ENCODE measurements at regions not wholly inside any gene's neighbourhood (a gene's known extent, or its start where the extent isn't known, plus 50 kb on each side); places are given as distances from the start of the nearest gene placed in this dataset.
"Not testable (repeated sequence)": the region's sequence is repeated elsewhere in the genome, so short reads cannot be mapped to it uniquely, and the experiment has no call there.

DNA sequence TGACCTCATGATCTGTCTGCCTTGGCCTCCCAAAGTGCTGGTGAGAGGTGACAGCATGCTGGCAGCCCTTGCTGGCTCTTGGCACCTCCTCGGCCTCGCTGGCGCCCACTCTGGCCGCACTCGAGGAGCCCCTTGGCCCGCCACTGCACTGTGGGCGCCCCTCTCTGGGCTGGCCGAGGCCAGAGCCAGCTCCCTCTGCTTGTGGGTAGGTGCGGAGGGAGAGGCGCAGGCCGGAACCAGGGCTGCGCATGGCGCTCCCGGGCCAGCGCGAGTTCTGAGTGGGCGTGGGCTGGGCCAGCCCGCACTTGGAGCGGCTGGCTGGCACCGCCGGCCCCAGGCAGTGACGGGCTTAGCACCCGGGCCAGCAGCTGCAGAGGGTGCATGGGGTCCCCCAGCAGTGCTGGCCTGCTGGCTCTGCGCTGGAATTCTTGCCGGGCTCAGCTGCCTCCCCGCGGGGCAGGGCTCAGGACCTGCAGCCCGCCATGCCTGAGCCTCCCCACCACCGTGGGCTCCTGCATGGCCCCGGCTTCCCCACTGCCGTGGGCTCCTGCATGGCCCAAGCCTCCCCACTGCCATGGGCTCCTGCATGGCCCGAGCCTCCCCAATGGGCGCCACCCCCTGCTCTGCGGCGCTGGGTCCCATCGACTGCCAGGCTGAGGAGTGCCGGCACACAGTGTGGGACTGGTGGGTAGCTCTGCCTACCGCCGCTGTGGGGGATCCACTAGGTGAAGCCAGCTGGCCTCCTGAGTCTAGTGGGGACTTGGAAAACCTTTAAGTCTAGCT, 76.4 kb upstream of the OSBPL11 start:
- H3K27me3 Mint-ChIP-seq (ENCODE audit: unreplicated experiment): peaks cover 15% of the 10 kb centered on the region
- peaks cover 3% of the 10 kb centered on the region for H3K4me1 Mint-ChIP-seq (ENCODE audit: unreplicated experiment)
- no peaks in the 10 kb centered on the region for H3K9me3 Mint-ChIP-seq (ENCODE audit: unreplicated experiment)
- H3K27ac Mint-ChIP-seq (ENCODE audit: unreplicated experiment): no peak overlapping the region
- DNase-seq (ENCODE audit: extremely low spot score, unreplicated experiment): no peak
- H3K4me3 Mint-ChIP-seq (ENCODE audit: unreplicated experiment): no peak overlapping the region
- no peaks in the 10 kb centered on the region for H3K36me3 Mint-ChIP-seq (ENCODE audit: unreplicated experiment)
- TF ChIP-seq, protein P1, sequence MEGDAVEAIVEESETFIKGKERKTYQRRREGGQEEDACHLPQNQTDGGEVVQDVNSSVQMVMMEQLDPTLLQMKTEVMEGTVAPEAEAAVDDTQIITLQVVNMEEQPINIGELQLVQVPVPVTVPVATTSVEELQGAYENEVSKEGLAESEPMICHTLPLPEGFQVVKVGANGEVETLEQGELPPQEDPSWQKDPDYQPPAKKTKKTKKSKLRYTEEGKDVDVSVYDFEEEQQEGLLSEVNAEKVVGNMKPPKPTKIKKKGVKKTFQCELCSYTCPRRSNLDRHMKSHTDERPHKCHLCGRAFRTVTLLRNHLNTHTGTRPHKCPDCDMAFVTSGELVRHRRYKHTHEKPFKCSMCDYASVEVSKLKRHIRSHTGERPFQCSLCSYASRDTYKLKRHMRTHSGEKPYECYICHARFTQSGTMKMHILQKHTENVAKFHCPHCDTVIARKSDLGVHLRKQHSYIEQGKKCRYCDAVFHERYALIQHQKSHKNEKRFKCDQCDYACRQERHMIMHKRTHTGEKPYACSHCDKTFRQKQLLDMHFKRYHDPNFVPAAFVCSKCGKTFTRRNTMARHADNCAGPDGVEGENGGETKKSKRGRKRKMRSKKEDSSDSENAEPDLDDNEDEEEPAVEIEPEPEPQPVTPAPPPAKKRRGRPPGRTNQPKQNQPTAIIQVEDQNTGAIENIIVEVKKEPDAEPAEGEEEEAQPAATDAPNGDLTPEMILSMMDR (IDR thresholded peaks at IDR 0.05): no peak

DNA sequence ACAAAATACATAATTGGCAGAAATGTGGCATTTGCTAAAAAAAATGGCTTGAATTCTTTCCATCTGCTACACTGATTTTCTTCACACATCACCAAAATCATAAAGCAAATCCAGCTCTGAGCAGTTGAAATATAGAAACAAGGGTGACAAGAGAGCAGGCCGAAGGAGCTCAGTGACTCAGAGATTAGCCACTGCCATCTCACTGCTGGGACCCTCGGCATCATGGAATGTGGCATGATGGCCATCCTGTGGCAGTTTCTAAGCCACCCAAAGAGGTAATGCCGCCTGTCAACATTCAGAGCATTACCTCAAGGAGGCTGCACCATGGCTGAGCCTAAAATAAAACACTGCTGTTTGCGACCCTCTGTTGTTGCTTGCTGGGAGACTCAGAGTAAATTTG, 80.5 kb upstream of the OSBPL11 start:
- Mint-ChIP-seq H3K27ac (ENCODE audit: unreplicated experiment) (no peak overlapping the region), H3K4me3 (ENCODE audit: unreplicated experiment) (no peak overlapping the region)

DNA sequence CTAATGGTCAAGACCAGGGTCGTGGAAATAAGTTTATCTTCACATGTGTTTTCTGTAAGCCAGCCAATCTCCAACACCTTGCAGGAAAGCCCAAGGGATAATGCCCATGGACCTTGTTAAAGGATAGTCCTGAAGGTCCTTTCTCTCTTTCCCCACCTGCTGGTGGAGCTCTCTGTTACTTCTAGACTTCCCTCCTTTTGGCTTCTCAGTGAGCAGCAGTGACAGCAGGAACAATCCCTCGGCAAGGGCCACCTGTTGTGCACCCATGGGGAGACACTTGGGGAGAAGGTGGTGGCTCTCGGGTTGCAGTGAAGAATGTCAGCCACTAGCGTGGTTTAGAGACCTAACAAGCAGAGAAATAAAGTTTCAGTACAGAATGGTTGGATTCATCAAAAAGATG, 84.0 kb upstream of the OSBPL11 start:
- Mint-ChIP-seq H3K27me3 (ENCODE audit: unreplicated experiment) (no peaks in the 10 kb centered on the region), H3K9me3 (ENCODE audit: unreplicated experiment) (no peaks in the 10 kb centered on the region), H3K27ac (ENCODE audit: unreplicated experiment) (no peak overlapping the region), H3K36me3 (ENCODE audit: unreplicated experiment) (no peaks in the 10 kb centered on the region), H3K4me1 (ENCODE audit: unreplicated experiment) (no peaks in the 10 kb centered on the region), H3K4me3 (ENCODE audit: unreplicated experiment) (no peak overlapping the region)
- DNase-seq (ENCODE audit: extremely low spot score, unreplicated experiment): no peak
- TF ChIP-seq, protein P1 (IDR thresholded peaks at IDR 0.05): no peak

More for the DNA sequence above, 80.5 kb upstream of the OSBPL11 start:
- no peaks in the 10 kb centered on the region for H3K9me3 Mint-ChIP-seq (ENCODE audit: unreplicated experiment)
- H3K4me1 Mint-ChIP-seq (ENCODE audit: unreplicated experiment): no peaks in the 10 kb centered on the region
- peaks cover 14% of the 10 kb centered on the region for H3K27me3 Mint-ChIP-seq (ENCODE audit: unreplicated experiment)
- H3K36me3 Mint-ChIP-seq (ENCODE audit: unreplicated experiment): no peaks in the 10 kb centered on the region
- no peak for DNase-seq (ENCODE audit: extremely low spot score, unreplicated experiment)
- TF ChIP-seq, protein P1 (IDR thresholded peaks at IDR 0.05): no peak

DNA sequence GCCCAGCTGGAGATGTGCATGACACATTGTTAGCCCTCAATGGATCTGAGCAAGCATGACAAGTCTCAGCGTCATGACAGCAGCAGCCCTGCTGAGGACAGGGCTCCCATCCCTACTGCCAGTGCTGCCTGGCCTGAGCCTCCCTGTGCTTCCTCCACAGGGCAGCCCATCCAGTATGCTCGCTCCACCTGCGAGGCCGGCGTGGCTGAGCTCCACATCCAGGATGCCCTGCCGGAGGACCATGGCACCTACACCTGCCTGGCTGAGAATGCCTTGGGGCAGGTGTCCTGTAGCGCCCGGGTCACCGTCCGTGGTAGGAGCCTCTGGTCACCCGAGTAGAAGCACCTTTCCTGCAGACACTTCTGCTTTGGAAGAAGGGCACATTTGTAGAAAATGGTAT, 85.8 kb upstream of the OSBPL11 start:
- no peaks in the 10 kb centered on the region for H3K9me3 Mint-ChIP-seq (ENCODE audit: unreplicated experiment)
- no peak overlapping the region for H3K4me3 Mint-ChIP-seq (ENCODE audit: unreplicated experiment)
- TF ChIP-seq, protein P1 (IDR thresholded peaks at IDR 0.05): no peak
- H3K27ac Mint-ChIP-seq (ENCODE audit: unreplicated experiment): no peak overlapping the region
- no peaks in the 10 kb centered on the region for H3K36me3 Mint-ChIP-seq (ENCODE audit: unreplicated experiment)
- DNase-seq (ENCODE audit: extremely low spot score, unreplicated experiment): no peak
- H3K27me3 Mint-ChIP-seq (ENCODE audit: unreplicated experiment): no peaks in the 10 kb centered on the region
- peaks cover 2% of the 10 kb centered on the region for H3K4me1 Mint-ChIP-seq (ENCODE audit: unreplicated experiment)

DNA sequence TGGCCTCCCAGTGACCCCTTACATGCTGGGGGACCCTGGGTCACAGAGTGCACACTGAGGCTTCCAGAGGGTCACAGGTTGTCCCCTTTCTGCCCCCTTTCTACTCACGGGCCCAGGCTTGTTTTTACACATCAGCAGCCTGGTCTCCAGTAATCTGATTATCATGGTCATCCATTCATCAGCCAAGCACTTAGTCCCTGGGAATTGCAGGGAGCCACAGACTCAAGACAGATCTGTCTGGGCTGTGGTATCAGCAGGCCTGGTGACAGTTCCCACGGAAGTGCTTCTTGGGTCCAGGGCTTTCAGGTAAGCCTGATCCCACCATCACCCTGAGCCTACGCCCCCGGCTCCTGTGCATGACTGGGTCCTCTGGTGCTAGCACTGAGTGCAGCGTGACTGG, 86.6 kb upstream of the OSBPL11 start:
- not testable (repeated sequence) for H3K4me1 Mint-ChIP-seq (ENCODE audit: unreplicated experiment); H3K9me3 Mint-ChIP-seq (ENCODE audit: unreplicated experiment); DNase-seq (ENCODE audit: extremely low spot score, unreplicated experiment); H3K27ac Mint-ChIP-seq (ENCODE audit: unreplicated experiment); H3K4me3 Mint-ChIP-seq (ENCODE audit: unreplicated experiment); H3K36me3 Mint-ChIP-seq (ENCODE audit: unreplicated experiment); H3K27me3 Mint-ChIP-seq (ENCODE audit: unreplicated experiment)

DNA sequence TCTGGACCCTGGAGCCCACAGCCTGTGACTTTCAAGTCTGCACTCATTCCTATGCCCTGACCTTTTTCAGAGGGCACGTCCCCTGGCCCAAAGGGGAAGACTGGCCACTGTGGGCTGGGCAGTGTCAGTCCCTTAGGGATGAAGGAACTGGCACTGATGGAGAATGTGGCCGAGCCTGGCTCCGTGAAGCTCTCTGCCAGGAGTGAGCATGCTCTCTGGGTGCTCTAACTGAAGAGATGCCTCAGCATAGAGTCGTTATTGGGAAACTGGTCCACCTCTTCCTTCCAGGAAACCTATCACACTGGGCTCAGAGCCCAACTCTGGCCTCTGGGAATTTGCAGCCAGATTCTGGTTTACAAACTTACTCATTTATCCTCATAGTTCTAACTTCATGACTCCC, 87.3 kb upstream of the OSBPL11 start:
- not testable (repeated sequence) for H3K4me3 Mint-ChIP-seq (ENCODE audit: unreplicated experiment); H3K36me3 Mint-ChIP-seq (ENCODE audit: unreplicated experiment); DNase-seq (ENCODE audit: extremely low spot score, unreplicated experiment); H3K27me3 Mint-ChIP-seq (ENCODE audit: unreplicated experiment); H3K27ac Mint-ChIP-seq (ENCODE audit: unreplicated experiment); H3K4me1 Mint-ChIP-seq (ENCODE audit: unreplicated experiment); H3K9me3 Mint-ChIP-seq (ENCODE audit: unreplicated experiment)

All from osteocyte (in vitro differentiated cells).